Skeletal muscle satellite cell (primary cell): ENCODE measurements at regions not wholly inside any gene's neighbourhood (a gene's known extent, or its start where the extent isn't known, plus 50 kb on each side); places are given as distances from the start of the nearest gene placed in this dataset.

Source experiments
- H3K27me3 ChIP-seq: 2 replicates; pipeline ENCODE4 v1.7.0; 2013; ENCODE audit warnings: low read length; ENCODE audit not compliant: control insufficient read depth, insufficient read depth
- H3K36me3 ChIP-seq: 2 replicates; pipeline ENCODE4 v1.7.0; 2013; ENCODE audit warnings: mild to moderate bottlenecking, control low read depth, low read length; ENCODE audit not compliant: insufficient read depth
- H3K4me1 ChIP-seq: 2 replicates; pipeline ENCODE4 v1.7.0; 2013; ENCODE audit warnings: low read length; ENCODE audit not compliant: control insufficient read depth, insufficient read depth
- H3K4me2 ChIP-seq: 2 replicates; pipeline ENCODE4 v1.7.0; 2013; ENCODE audit warnings: mild to moderate bottlenecking, low read length
- H3K4me3 ChIP-seq: 2 replicates; pipeline ENCODE4 v1.7.0; 2013; ENCODE audit warnings: low read length
- H3K9ac ChIP-seq: 2 replicates; pipeline ENCODE4 v1.7.0; 2013; ENCODE audit warnings: mild to moderate bottlenecking, low read depth, low read length, moderate library complexity
- H3K9me3 ChIP-seq: replicated peaks from 2 replicates; pipeline ENCODE4 v1.7.0; 2013; ENCODE audit warnings: mild to moderate bottlenecking, control low read depth, low read length

DNA sequence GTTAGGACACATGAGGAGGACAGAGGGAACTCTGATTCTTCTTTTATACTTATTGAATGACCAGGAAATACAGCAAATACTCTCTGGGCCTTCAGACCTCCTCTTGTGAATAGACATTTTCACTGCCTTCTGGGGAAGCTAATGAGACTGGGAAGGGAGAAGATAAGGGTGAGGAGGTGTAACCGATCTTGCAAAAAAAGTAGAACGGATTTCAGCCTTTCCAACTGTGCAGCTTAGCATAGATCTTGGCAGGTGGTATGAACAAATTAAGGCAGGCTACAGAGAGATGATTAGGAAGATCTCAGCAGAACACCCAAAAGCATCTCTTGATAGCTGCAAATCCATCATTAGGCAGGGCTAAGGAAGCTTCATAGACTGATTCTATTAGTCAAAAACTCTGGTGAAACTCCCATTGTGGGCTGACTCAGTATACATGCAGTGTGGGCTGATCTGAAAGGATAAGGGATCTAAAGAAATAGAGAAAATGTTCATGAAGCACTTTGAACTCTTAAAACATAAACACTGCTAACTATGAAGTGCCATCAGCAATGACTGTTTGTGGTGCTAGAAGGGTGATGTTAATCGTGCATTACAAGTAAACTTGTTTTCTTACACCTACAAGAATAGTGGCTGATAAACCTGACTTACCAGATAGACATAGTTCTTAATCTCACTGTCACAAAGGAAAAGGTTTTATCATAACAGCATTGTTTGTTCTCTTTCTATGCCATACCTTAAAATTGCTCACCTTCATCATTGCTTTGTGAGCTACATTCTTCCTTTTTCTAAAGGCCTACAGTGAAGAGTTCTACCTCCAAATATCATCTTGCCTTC lies 85.5 kb upstream of the PALMD start:
- Histone ChIP-seq H3K4me2 (no peak overlapping the region), H3K9ac (no peak overlapping the region), H3K4me3 (no peak overlapping the region), H3K36me3 (no peaks in the 10 kb centered on the region), H3K4me1 (peaks cover 16% of the 10 kb centered on the region), H3K9me3 (no peaks in the 10 kb centered on the region), H3K27me3 (no peaks in the 10 kb centered on the region)

DNA sequence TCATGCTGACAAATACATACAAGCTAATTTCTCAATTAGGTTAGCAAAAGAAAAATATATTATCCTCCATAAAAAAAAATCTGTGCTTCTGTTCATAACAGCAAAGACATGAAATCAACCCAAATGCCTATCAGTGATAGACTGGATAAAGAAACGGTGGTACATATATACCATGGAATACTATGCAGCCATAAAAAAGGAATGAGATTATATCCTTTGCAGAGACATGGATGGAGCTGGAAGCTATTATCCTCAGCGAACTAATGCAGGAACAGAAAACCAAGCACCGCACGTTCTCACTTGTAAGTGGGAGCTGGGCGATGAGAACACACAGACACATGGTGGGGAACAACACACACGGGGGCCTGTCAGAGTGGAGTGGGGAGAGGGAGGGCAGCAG lies 84.0 kb upstream of the PALMD start:
- Histone ChIP-seq H3K4me2 (no peak overlapping the region), H3K4me1 (peaks cover 16% of the 10 kb centered on the region), H3K9ac (no peak overlapping the region), H3K9me3 (no peaks in the 10 kb centered on the region), H3K4me3 (no peak overlapping the region), H3K36me3 (no peaks in the 10 kb centered on the region), H3K27me3 (no peaks in the 10 kb centered on the region)

DNA sequence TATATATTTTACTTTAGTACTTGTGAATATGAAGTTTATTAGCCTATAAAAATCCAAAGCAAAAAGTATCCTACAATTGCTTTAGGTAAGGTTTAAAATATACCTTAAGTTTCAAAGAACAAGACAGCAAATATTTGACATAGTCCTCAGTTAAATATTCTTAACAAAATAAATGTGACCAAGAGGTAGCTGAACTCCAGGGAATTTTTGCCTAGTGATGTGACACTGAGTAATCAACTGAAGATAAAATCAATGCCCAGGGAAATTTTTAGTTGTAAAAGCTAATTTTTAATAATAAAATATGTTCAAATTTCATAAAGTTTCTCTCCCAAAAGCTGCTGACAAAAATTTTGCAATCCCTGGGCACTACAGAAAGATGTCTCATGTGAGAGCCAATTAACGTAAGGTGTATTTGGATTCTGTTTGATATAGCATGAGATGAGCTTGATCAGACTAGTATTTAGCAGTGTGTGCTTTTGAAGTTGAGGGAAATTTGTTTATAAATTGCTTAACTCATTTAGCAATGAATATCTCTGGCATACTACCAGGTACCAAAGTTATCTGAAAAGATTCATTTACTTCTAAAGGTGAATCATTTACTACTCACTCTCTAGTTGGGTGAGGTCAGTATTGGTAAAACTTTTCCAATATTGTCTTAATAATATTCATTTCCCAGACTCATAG lies 80.2 kb upstream of the PALMD start:
- no peak overlapping the region for H3K9ac ChIP-seq
- H3K4me1 ChIP-seq: no peaks in the 10 kb centered on the region
- no peaks in the 10 kb centered on the region for H3K9me3 ChIP-seq
- no peak overlapping the region for H3K4me2 ChIP-seq
- H3K27me3 ChIP-seq: no peaks in the 10 kb centered on the region
- H3K36me3 ChIP-seq: no peaks in the 10 kb centered on the region
- H3K4me3 ChIP-seq: no peak overlapping the region

DNA sequence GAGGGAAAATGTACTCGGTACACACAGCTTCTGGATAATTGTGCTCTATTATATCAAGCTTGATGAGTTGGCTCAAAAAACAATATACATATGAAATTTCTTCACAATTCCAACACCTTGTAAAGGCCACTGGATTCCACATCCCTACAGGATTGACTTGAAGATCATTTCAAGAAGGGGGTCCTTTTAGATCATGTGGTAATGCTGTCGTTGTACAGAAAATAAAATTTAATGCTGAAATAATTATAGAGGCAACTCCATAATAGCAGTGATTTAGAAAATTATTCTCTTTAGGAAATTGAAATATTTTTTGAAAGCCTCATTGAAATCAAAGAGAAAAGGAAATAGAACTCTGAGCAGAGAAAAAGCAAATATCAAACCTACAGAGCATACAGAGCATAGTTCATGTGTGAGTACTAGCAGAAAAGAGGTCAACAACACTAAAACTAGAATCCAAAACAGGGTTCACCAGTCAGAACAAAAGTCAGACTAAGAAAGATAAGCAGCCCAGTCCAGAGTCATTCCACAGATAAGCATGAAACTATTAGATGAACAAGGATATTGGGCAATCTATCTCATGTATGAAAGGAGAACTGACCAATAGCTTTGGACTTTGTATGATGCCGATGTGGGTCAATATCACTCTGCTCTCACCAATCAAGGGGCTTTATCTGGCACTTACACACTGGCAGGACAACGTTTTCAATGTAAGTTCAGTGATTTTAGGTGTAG lies 79.5 kb upstream of the PALMD start:
- H3K9ac ChIP-seq: no peak overlapping the region
- H3K4me3 ChIP-seq: no peak overlapping the region
- H3K4me1 ChIP-seq: no peaks in the 10 kb centered on the region
- H3K4me2 ChIP-seq: no peak overlapping the region
- no peaks in the 10 kb centered on the region for H3K27me3 ChIP-seq
- H3K9me3 ChIP-seq: no peaks in the 10 kb centered on the region
- no peaks in the 10 kb centered on the region for H3K36me3 ChIP-seq

DNA sequence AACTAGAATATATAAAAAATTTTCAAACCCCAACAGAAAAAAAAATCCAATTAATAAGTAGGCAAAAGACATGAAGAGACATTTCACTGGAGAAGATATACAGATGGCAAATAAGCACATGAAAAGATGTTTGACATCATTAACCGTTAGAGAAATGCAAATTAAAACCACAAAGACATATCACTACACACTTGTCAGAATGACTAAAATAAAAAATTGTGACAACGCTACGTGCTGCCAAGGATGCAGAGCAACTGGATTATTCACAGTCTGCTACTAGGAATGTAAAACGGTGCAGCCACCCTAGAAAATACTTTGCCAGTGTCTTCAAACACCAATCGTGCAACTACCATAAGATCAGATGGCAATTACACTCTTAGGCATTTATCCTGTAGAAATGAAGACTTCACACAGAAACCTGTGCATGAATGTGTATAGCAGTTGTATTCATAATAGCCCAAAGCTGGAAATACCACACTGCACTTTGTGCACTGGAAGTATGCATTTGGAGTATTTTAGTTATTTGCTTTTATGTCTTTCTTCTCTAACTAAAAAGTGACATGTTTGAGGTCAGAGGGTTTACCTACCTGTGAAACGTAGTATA lies 75.3 kb upstream of the PALMD start:
- no peaks in the 10 kb centered on the region for H3K9me3 ChIP-seq
- no peak overlapping the region for H3K9ac ChIP-seq
- no peaks in the 10 kb centered on the region for H3K36me3 ChIP-seq
- no peaks in the 10 kb centered on the region for H3K27me3 ChIP-seq
- no peaks in the 10 kb centered on the region for H3K4me1 ChIP-seq
- H3K4me3 ChIP-seq: no peak overlapping the region
- H3K4me2 ChIP-seq: no peak overlapping the region

GRCh38 chr1:99571092-99571734 lies 74.7 kb upstream of the PALMD start:
- Histone ChIP-seq H3K4me1 (no peaks in the 10 kb centered on the region), H3K27me3 (no peaks in the 10 kb centered on the region), H3K36me3 (no peaks in the 10 kb centered on the region), H3K4me3 (no peak overlapping the region), H3K9me3 (no peaks in the 10 kb centered on the region), H3K4me2 (no peak overlapping the region), H3K9ac (no peak overlapping the region)

DNA sequence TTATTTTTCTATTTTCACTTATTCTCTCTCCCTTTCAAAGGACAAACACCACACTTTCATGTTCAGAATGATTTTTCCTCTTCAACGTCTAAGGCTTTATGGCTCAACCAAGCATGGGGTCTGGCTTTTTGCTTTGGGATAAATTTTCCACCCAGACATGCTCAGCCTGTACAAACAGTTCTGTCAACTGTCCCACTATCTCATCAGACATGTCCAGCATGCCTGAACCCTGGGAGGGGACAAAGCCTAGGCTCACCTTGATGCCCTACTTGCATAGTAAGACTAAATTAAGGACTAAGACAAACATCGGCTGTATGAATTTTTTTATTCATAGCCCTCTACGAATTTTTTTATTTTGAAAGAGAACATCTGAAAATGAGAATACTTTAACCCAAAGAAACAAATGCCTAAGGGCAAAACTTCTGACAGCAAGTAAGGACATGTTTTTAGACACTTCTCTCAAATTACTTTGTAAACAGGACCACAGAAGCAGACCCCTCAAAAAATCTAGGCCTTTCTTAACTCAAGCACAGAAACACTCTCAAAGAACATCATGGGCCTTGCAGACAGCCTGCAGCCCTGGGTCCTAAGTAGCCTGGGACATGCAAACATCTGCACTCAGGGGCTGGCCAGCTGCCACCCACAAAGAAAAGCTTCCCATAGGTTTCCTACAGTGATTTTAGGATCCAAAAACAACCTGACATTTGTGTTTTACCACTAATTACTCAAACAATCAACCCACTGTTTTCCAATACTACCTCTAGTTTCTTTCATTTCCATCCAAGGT lies 72.3 kb upstream of the PALMD start:
- H3K4me2 ChIP-seq: no peak overlapping the region
- H3K27me3 ChIP-seq: no peaks in the 10 kb centered on the region
- H3K9me3 ChIP-seq: no peaks in the 10 kb centered on the region
- H3K36me3 ChIP-seq: no peaks in the 10 kb centered on the region
- H3K4me1 ChIP-seq: no peaks in the 10 kb centered on the region
- H3K4me3 ChIP-seq: no peak overlapping the region
- no peak overlapping the region for H3K9ac ChIP-seq

- H3K36me3 ChIP-seq: no peaks in the 10 kb centered on the region
- H3K4me1 ChIP-seq: no peaks in the 10 kb centered on the region
- H3K9ac ChIP-seq: no peak overlapping the region
- H3K9me3 ChIP-seq: no peaks in the 10 kb centered on the region
- H3K27me3 ChIP-seq: no peaks in the 10 kb centered on the region
- H3K4me2 ChIP-seq: no peak overlapping the region
- no peak overlapping the region for H3K4me3 ChIP-seq
Observed at GRCh38 chr1:99577313-99577712, 68.6 kb upstream of the PALMD start.

DNA sequence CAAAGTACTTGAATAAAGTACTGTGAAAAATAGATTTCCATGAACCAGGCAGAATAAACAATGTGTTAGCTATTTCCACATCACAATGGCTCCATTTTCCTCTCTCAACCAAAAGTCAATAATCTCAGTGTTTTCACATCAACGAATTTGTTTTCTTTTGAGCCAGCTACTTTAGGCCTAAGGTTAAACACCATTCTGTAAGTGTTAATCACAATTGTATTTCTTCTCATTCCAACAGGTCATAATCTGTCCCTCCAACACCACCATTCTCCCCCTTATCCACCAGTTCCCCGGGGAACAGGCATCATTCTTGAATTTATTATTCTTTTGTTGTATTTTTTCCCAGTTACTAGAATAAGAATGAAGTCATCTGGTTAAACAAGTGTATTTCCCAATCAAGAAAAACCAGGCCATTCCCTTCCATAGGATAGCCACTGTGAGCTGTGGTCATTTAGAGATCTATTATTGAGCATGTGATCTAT lies 66.2 kb upstream of the PALMD start:
- Histone ChIP-seq H3K9me3 (no peaks in the 10 kb centered on the region), H3K27me3 (no peaks in the 10 kb centered on the region), H3K4me2 (no peak overlapping the region), H3K4me1 (no peaks in the 10 kb centered on the region), H3K9ac (no peak overlapping the region), H3K36me3 (no peaks in the 10 kb centered on the region), H3K4me3 (no peak overlapping the region)

GRCh38 chr1:99580451-99580850 lies 65.5 kb upstream of the PALMD start:
- H3K27me3 ChIP-seq: no peaks in the 10 kb centered on the region
- H3K4me3 ChIP-seq: no peak overlapping the region
- no peaks in the 10 kb centered on the region for H3K4me1 ChIP-seq
- no peak overlapping the region for H3K9ac ChIP-seq
- no peaks in the 10 kb centered on the region for H3K9me3 ChIP-seq
- H3K36me3 ChIP-seq: no peaks in the 10 kb centered on the region
- H3K4me2 ChIP-seq: no peak overlapping the region
